PC-9 (cell line): ENCODE measurements at regions not wholly inside any gene's neighbourhood (a gene's known extent, or its start where the extent isn't known, plus 50 kb on each side); places are given as distances from the start of the nearest gene placed in this dataset.

Experiments used
- BruUV-seq: library from RNA; stranded (reverse); fragments of 400-500 nt; replicated peaks from 2 replicates; lab custom pipeline; 2021; lab: Mats Ljungman, UMichigan
- CTCF ChIA-PET: fragments of 300-600 bp; sonication (Branson Sonifier 250); formaldehyde crosslinking; loops from one replicate; lab custom pipeline; 2022; ENCODE audit warnings: antibody characterized with exemption; lab: Charles Lee
- POLR2A ChIA-PET: fragments of 300-600 bp; sonication (Branson Sonifier 250); formaldehyde crosslinking; loops from one replicate; lab custom pipeline; 2022; ENCODE audit warnings: antibody characterized with exemption; ENCODE audit not compliant: unreplicated experiment; lab: Charles Lee
- DNase-seq, 2 experiments: peaks; one replicate each; pipeline versions ENCODE4 v3.0.0 to v3.0.0-alpha.2; 2015 to 2022; ENCODE audit warnings: mixed read lengths in 1 of 2
- H2AFZ ChIP-seq: fragments of 200-600 bp; sonication (generic); 2 replicates; pipeline ENCODE4 v1.8.1; 2017; ENCODE audit warnings: antibody characterized with exemption
- H3F3A ChIP-seq: fragments of 200-600 bp; sonication (generic); 2 replicates; pipeline ENCODE4 v1.8.1; 2017; ENCODE audit warnings: antibody characterized with exemption, mild to moderate bottlenecking, low read depth; ENCODE audit not compliant: insufficient read depth
- H3K27ac ChIP-seq: fragments of 200-600 bp; sonication (generic); 2 replicates; pipeline ENCODE4 v1.6.1; 2016; ENCODE audit warnings: mixed run types
- H3K27me3 ChIP-seq: fragments of 200-600 bp; sonication (generic); 2 replicates; pipeline ENCODE4 v1.6.1; 2016; ENCODE audit warnings: low read depth, mixed run types; ENCODE audit not compliant: insufficient read depth
- H3K36me3 ChIP-seq: fragments of 200-600 bp; sonication (generic); 2 replicates; pipeline ENCODE4 v1.6.1; 2016; ENCODE audit warnings: low read depth, mixed run types
- H3K4me1 ChIP-seq: fragments of 200-600 bp; sonication (generic); replicated peaks from 2 replicates; pipeline ENCODE4 v1.6.1; 2016; ENCODE audit warnings: mixed run types; ENCODE audit not compliant: insufficient read depth
- H3K4me2 ChIP-seq: fragments of 200-600 bp; sonication (generic); 2 replicates; pipeline ENCODE4 v1.6.1; 2017; ENCODE audit warnings: mixed run types
- H3K4me3 ChIP-seq: fragments of 200-600 bp; sonication (generic); 2 replicates; pipeline ENCODE4 v1.6.1; 2016; ENCODE audit warnings: mixed run types
- H3K79me2 ChIP-seq: fragments of 200-600 bp; sonication (generic); 2 replicates; pipeline ENCODE4 v1.6.1; 2017; ENCODE audit warnings: low read depth, mixed run types
- H3K9me2 ChIP-seq: fragments of 200-600 bp; sonication (generic); 2 replicates; pipeline ENCODE4 v1.8.1; 2017; ENCODE audit warnings: mild to moderate bottlenecking; ENCODE audit not compliant: insufficient read depth
- H3K9me3 ChIP-seq: fragments of 200-600 bp; sonication (generic); 2 replicates; pipeline ENCODE4 v1.8.1; 2016; ENCODE audit warnings: low read depth; ENCODE audit not compliant: insufficient read depth
- H4K20me1 ChIP-seq: fragments of 200-600 bp; sonication (generic); 2 replicates; pipeline ENCODE4 v1.8.1; 2017; ENCODE audit not compliant: insufficient read depth
- CTCF ChIP-seq: fragments of 200-600 bp; sonication (generic); conservative IDR thresholded peaks from 2 replicates; pipeline ENCODE4 v1.6.1; 2017; ENCODE audit warnings: mixed run types, antibody characterized with exemption, mild to moderate bottlenecking, moderate library complexity
- EZH2 ChIP-seq: fragments of 200-600 bp; sonication (generic); IDR thresholded peaks from 2 replicates; pipeline ENCODE4 v1.8.0; 2017; ENCODE audit warnings: antibody characterized with exemption, low read depth
- intact Hi-C: fragments of 100-400 bp; cut with micrococcal nuclease; formaldehyde crosslinking; loops from one replicate; pipeline ENCODE4 v1.10.0; 2022; ENCODE audit not compliant: unreplicated experiment

DNA sequence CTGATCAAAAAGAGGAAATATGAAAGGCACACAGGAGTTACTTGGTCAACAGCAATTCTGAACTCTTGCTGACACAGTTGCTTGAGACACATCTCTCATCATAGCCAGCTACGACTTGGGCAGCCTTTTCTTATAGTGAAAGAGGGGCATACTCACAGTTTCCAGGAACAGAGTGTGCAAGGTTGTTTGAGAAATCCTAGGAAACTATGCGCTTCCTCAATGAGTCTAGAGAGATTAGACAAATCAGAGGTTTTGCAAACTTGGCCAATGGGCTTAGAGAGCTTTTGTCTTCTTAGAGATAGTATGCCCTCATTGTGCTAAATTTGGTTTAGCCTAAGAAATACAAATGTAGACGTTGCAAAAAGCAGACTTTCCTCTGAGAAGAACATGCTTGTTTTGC, 370.4 kb downstream of the HGF start:
- H2AFZ ChIP-seq, result no peak overlapping the region
- no peaks in the 10 kb centered on the region for H3K9me2 ChIP-seq
- H3K79me2 ChIP-seq, result no peaks in the 10 kb centered on the region
- H3K36me3 ChIP-seq, result no peaks in the 10 kb centered on the region
- TF ChIP-seq EZH2 (no peak), CTCF (no peak)
- ChIA-PET CTCF (no interaction called here), POLR2A (no interaction called here)
- H3K4me3 ChIP-seq, result no peak overlapping the region
- no peak overlapping the region for H3K27ac ChIP-seq
- H3K9me3 ChIP-seq, result no peaks in the 10 kb centered on the region
- H3K27me3 ChIP-seq, result no peaks in the 10 kb centered on the region
- H4K20me1 ChIP-seq, result no peaks in the 10 kb centered on the region
- H3F3A ChIP-seq, result no peaks in the 10 kb centered on the region
- BruUV-seq, result no TSS peak
- H3K4me2 ChIP-seq, result no peak overlapping the region
- no peak for DNase-seq
- H3K4me1 ChIP-seq, result no peaks in the 10 kb centered on the region
- intact Hi-C loops, result no loop called here

GRCh38 chr7:81394029-81394428, 375.8 kb downstream of the HGF start:
- H3K4me3 ChIP-seq, result no peak overlapping the region
- no peaks in the 10 kb centered on the region for H3K4me1 ChIP-seq
- no peak overlapping the region for H3K4me2 ChIP-seq
- no peak for TF ChIP-seq EZH2
- TF ChIP-seq CTCF, result no peak
- no peak for DNase-seq
- no peaks in the 10 kb centered on the region for H3K9me2 ChIP-seq
- ChIA-PET POLR2A (no interaction called here), CTCF (no interaction called here)
- no peak overlapping the region for H3K27ac ChIP-seq
- no peaks in the 10 kb centered on the region for H3K9me3 ChIP-seq
- no peaks in the 10 kb centered on the region for H3F3A ChIP-seq
- no peaks in the 10 kb centered on the region for H3K79me2 ChIP-seq
- intact Hi-C loops, result no loop called here
- H3K36me3 ChIP-seq, result no peaks in the 10 kb centered on the region
- H3K27me3 ChIP-seq, result no peaks in the 10 kb centered on the region
- no peaks in the 10 kb centered on the region for H4K20me1 ChIP-seq
- no peak overlapping the region for H2AFZ ChIP-seq
- no TSS peak for BruUV-seq

- TF ChIP-seq CTCF (no peak), EZH2 (no peak)
- no TSS peak for BruUV-seq
- H3K4me3 ChIP-seq, result no peak overlapping the region
- no peaks in the 10 kb centered on the region for H3F3A ChIP-seq
- H3K9me3 ChIP-seq, result no peaks in the 10 kb centered on the region
- no peak overlapping the region for H2AFZ ChIP-seq
- no peaks in the 10 kb centered on the region for H3K27me3 ChIP-seq
- no peaks in the 10 kb centered on the region for H3K4me1 ChIP-seq
- ChIA-PET POLR2A (interaction anchor here (0.7 kb wide), 1 partner anchor 15 kb away, joined by 4 read pairs; no protein-coding TSS in a partner anchor), CTCF (no interaction called here)
- intact Hi-C loops, result no loop called here
- H3K27ac ChIP-seq, result no peak overlapping the region
- H3K79me2 ChIP-seq, result no peaks in the 10 kb centered on the region
- H3K9me2 ChIP-seq, result no peaks in the 10 kb centered on the region
- no peak for DNase-seq
- no peak overlapping the region for H3K4me2 ChIP-seq
- no peaks in the 10 kb centered on the region for H3K36me3 ChIP-seq
- no peaks in the 10 kb centered on the region for H4K20me1 ChIP-seq
Measured at GRCh38 chr7:81393018-81393417, 376.8 kb downstream of the HGF start.
